ENCODE measurements at regions not wholly inside any gene's neighbourhood (a gene's known extent, or its start where the extent isn't known, plus 50 kb on each side); places are given as distances from the start of the nearest gene placed in this dataset.
A peak's percentile ranks its signal among the peaks of the same experiment; 100 is the strongest.
"Not testable (repeated sequence)": the region's sequence is repeated elsewhere in the genome, so short reads cannot be mapped to it uniquely, and the experiment has no call there.

GRCh38 chr21:38912789-38913119 is 107.0 kb downstream of the ETS2 start:
- DNase-seq (ENCODE audit: low spot score) = no peak

- DNase-seq (ENCODE audit: low spot score) = peak; percentile 42
These were observed 106.4 kb downstream of the ETS2 start for GRCh38 chr21:38912102-38912629.

GRCh38 chr21:38911484-38912101 is 105.9 kb downstream of the ETS2 start:
- no peak for DNase-seq (ENCODE audit: low spot score)

GRCh38 chr21:38910390-38911067 is 104.8 kb downstream of the ETS2 start:
- no peak for DNase-seq (ENCODE audit: low spot score)

- DNase-seq (ENCODE audit: low spot score) = no peak
These were observed 104.2 kb downstream of the ETS2 start for GRCh38 chr21:38909929-38910328.

- no peak for DNase-seq (ENCODE audit: low spot score)
These were observed 103.4 kb downstream of the ETS2 start for GRCh38 chr21:38909109-38909508.

GRCh38 chr21:38908537-38908936 is 102.8 kb downstream of the ETS2 start:
- DNase-seq (ENCODE audit: low spot score) = no peak

GRCh38 chr21:38905752-38906151 is 100.0 kb downstream of the ETS2 start:
- no peak for DNase-seq (ENCODE audit: low spot score)

GRCh38 chr21:38905328-38905727 is 99.6 kb downstream of the ETS2 start:
- no peak for DNase-seq (ENCODE audit: low spot score)

GRCh38 chr21:38903690-38904139 is 98.0 kb downstream of the ETS2 start:
- DNase-seq (ENCODE audit: low spot score) = no peak

GRCh38 chr21:38902608-38903445 is 97.1 kb downstream of the ETS2 start:
- no peak for DNase-seq (ENCODE audit: low spot score)

- no peak for DNase-seq (ENCODE audit: low spot score)
These were observed 94.8 kb downstream of the ETS2 start for GRCh38 chr21:38900499-38900898.

- not testable (repeated sequence) for DNase-seq (ENCODE audit: low spot score)
These were observed 94.3 kb downstream of the ETS2 start for GRCh38 chr21:38899985-38900384.

GRCh38 chr21:38899277-38899947 is 93.7 kb downstream of the ETS2 start:
- no peak for DNase-seq (ENCODE audit: low spot score)

GRCh38 chr21:38898422-38899096 is 92.8 kb downstream of the ETS2 start:
- no peak for DNase-seq (ENCODE audit: low spot score)

- DNase-seq (ENCODE audit: low spot score) = no peak
These were observed 92.0 kb downstream of the ETS2 start for GRCh38 chr21:38897532-38898421.

- no peak for DNase-seq (ENCODE audit: low spot score)
These were observed 89.2 kb downstream of the ETS2 start for GRCh38 chr21:38894899-38895298.

GRCh38 chr21:38888991-38889561 is 83.3 kb downstream of the ETS2 start:
- DNase-seq (ENCODE audit: low spot score) = no peak

- no peak for DNase-seq (ENCODE audit: low spot score)
These were observed 82.0 kb downstream of the ETS2 start for GRCh38 chr21:38887749-38888148.

GRCh38 chr21:38887062-38887686 is 81.4 kb downstream of the ETS2 start:
- DNase-seq (ENCODE audit: low spot score) = no peak

All from GM03348 (cell line).